Neutrophil (primary cell): ENCODE measurements at regions not wholly inside any gene's neighbourhood (a gene's known extent, or its start where the extent isn't known, plus 50 kb on each side); places are given as distances from the start of the nearest gene placed in this dataset.

Source experiments
- H3K27ac ChIP-seq: fragments of 200-600 bp; sonication (generic); 2 replicates; pipeline ENCODE4 v1.5.1; 2016; ENCODE audit warnings: mild to moderate bottlenecking, moderate library complexity
- H3K27me3 ChIP-seq: fragments of 200-600 bp; sonication (generic); 2 replicates; pipeline ENCODE4 v1.6.0; 2016; ENCODE audit warnings: mild to moderate bottlenecking
- H3K36me3 ChIP-seq: fragments of 200-600 bp; sonication (generic); 2 replicates; pipeline ENCODE4 v1.5.1; 2017
- H3K4me1 ChIP-seq, 2 experiments: fragments of 200-600 bp in 1 of 2; sonication (generic) in 1 of 2; 1 replicate in 1 of 2; 2 replicates in 1 of 2; pipeline versions ENCODE4 v1.5.1 to v1.6.1; 2013 to 2016; ENCODE audit warnings: low read depth in 1 of 2, low read length in 1 of 2, mild to moderate bottlenecking in 1 of 2, moderate library complexity in 1 of 2; ENCODE audit not compliant: control insufficient read depth in 1 of 2, insufficient read depth in 1 of 2
- H3K4me3 ChIP-seq, 2 experiments: fragments of 200-600 bp in 1 of 2; sonication (generic) in 1 of 2; 1 replicate in 1 of 2; 2 replicates in 1 of 2; pipeline ENCODE4 v1.5.1; 2013 to 2016; ENCODE audit warnings: low read depth in 1 of 2, low read length in 1 of 2, mild to moderate bottlenecking in 1 of 2, moderate library complexity in 1 of 2
- H3K9me3 ChIP-seq: fragments of 200-600 bp; sonication (generic); 2 replicates; pipeline ENCODE4 v1.5.1; 2016
- CTCF ChIP-seq: fragments of 200-600 bp; sonication (generic); IDR thresholded peaks from 2 replicates; pipeline ENCODE4 v1.5.1; 2016; ENCODE audit warnings: antibody characterized with exemption

DNA sequence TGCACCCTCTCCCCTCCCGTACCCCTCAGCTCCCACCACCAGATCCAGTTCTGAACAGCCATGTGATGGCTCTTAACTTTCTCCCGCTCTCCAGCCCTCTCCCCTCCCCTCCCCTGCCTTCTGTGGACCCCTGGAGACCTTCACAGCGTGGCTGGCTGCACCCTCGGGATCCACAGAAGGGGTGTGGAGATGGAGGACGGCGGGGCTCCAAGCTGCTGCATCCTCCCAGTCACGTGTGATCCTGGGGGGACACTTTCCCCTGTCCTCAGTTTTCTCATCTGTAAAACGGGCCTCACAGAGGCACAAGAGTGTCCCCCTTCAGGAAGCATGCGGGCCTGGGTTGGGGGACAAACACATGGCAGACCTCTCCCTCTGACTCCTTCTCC lies 276.0 kb upstream of the MVB12B start:
- Histone ChIP-seq H3K4me3 (no peak overlapping the region), H3K4me1 (no peaks in the 10 kb centered on the region), H3K9me3 (no peaks in the 10 kb centered on the region), H3K27me3 (peaks cover 24% of the 10 kb centered on the region), H3K27ac (no peak overlapping the region), H3K36me3 (no peaks in the 10 kb centered on the region)
- TF ChIP-seq CTCF, result no peak

- no peak for TF ChIP-seq CTCF
- Histone ChIP-seq H3K27ac (no peak overlapping the region), H3K27me3 (peaks cover 28% of the 10 kb centered on the region), H3K9me3 (no peaks in the 10 kb centered on the region), H3K4me1 (no peaks in the 10 kb centered on the region), H3K36me3 (no peaks in the 10 kb centered on the region), H3K4me3 (no peak overlapping the region)
Measured at GRCh38 chr9:126051446-126052130, 275.0 kb upstream of the MVB12B start.

DNA sequence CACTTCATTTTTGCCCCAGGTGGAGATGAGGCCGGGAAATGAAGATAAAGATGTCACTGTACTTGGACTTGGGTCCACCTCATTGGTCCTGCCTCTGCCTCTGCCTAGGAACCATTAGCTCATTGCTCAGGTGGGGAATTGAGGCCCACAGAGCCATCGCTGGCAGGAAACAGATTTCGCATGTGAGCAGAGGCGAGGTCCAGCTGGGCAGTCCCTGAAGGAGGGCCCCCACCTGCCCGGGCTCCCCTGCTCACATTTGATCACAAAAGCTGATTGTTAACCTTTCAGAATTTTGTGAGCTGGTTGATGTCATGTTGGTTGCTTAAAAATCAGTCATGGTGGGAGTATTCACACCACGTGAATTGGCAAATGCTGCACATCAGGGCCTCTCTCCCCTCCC lies 273.8 kb upstream of the MVB12B start:
- H3K4me1 ChIP-seq, result no peaks in the 10 kb centered on the region
- H3K27ac ChIP-seq, result no peak overlapping the region
- no peaks in the 10 kb centered on the region for H3K9me3 ChIP-seq
- H3K36me3 ChIP-seq, result no peaks in the 10 kb centered on the region
- H3K4me3 ChIP-seq, result no peak overlapping the region
- no peak for TF ChIP-seq CTCF
- H3K27me3 ChIP-seq, result peaks cover 36% of the 10 kb centered on the region

- no peaks in the 10 kb centered on the region for H3K4me1 ChIP-seq
- no peak overlapping the region for H3K27ac ChIP-seq
- H3K27me3 ChIP-seq, result peaks cover 40% of the 10 kb centered on the region
- H3K36me3 ChIP-seq, result no peaks in the 10 kb centered on the region
- H3K4me3 ChIP-seq, result no peak overlapping the region
- TF ChIP-seq CTCF, result no peak
- no peaks in the 10 kb centered on the region for H3K9me3 ChIP-seq
Measured at GRCh38 chr9:126053913-126054312, 272.7 kb upstream of the MVB12B start.

- no peaks in the 10 kb centered on the region for H3K9me3 ChIP-seq
- no peaks in the 10 kb centered on the region for H3K36me3 ChIP-seq
- no peaks in the 10 kb centered on the region for H3K4me1 ChIP-seq
- no peak overlapping the region for H3K27ac ChIP-seq
- no peak for TF ChIP-seq CTCF
- peaks cover 50% of the 10 kb centered on the region for H3K27me3 ChIP-seq
- no peak overlapping the region for H3K4me3 ChIP-seq
Measured at GRCh38 chr9:126055381-126055985, 271.1 kb upstream of the MVB12B start.
